ENCODE measurements at regions not wholly inside any gene's neighbourhood (a gene's known extent, or its start where the extent isn't known, plus 50 kb on each side); places are given as distances from the start of the nearest gene placed in this dataset.

DNA sequence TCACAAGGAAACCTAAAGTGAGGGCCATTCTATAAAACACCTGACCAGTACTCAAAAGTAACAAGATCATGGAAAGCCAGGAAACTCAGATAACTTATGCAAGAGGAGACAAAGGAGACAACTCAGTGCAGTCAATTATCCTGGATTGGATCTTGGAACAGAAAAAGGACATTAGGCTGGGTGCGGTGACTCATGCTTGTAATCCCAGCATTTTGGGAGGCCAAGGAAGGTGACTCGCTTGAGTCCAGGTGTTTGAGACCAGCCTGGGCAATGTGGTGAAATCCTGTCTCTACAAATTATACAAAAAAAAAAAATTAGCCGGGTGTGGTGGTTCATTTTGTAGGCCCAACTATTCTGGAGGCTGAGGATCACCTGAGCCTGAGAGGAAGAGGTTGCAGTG is 424.5 kb upstream of the SPRED2 start:
- DNase-seq (ENCODE audit: low spot score) (no peak), FAIRE-seq (no peak)

DNA sequence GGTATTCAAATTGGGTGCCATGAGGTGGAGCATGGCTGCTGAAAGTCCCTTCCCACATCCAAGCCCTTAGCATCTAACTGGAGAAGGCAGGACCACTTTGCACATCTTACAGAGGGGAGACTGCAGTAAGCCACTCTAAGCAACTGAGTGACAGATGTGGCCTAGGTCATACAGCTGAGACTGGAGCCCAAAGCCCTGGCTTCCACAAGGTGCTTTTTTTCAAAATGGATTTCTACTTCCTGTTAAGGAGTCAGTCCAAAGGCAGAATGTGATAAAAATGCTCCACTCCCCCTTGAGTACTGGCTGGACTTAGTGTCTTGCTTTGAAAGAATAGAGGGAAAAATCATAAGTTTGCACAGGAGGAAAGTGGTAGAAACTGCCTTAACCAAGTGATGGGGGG is 424.0 kb upstream of the SPRED2 start:
- DNase-seq (ENCODE audit: low spot score) (no peak), FAIRE-seq (no peak)

DNA sequence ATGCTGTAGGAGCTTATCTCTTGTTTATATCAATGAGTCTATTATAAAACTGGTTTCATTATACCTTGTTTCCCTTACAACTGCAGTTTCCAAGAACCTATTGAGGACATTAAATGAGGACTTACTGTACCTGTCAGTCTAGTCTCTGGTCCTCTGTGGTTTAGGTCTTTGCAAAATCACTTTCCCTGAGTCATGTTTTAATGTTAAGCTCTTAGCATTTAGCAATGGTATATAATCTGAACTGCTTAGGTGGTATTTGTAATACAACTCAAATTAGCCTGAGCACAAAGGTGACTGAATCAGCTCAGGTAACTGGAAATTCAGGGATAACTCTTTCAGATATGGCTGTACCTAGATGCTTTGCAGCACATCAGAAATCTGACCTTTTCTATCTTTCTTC is 418.3 kb upstream of the SPRED2 start:
- no peak for FAIRE-seq

DNA sequence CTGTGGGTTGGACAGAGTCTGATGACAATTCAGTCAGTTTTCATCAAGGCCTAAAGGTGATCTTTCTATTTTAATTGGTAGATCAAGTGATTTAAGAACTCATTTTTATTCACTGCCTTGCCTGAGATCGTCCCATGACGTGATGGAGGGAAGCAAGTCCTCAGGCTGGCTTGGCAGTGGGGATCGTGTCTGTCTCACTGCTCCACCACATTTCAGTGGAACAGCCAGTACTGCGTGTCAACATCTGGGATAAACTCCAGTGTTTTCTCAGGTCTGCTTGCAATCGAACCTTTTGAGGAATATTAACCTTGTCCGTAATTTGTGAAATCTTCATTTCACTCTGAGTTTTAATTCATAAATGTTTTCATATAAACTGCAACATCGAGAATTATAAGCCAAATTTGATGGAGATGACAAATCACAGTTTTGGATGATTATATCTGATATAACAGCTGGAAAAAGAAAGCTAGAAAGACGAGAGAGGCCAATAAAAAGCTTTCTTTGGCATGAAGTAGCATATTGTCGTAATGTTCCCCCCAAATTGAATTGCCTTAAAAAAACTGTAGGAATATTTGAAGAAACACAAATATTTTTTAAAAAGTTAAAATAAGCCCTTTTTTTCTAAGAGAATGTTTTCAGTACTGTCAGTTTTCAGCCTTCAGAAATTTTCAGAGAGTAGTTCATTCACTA is 414.7 kb upstream of the SPRED2 start:
- DNase-seq (ENCODE audit: low spot score) (no peak), FAIRE-seq (no peak)

More for the DNA sequence above, 418.3 kb upstream of the SPRED2 start:
- no peak for DNase-seq (ENCODE audit: low spot score)

DNA sequence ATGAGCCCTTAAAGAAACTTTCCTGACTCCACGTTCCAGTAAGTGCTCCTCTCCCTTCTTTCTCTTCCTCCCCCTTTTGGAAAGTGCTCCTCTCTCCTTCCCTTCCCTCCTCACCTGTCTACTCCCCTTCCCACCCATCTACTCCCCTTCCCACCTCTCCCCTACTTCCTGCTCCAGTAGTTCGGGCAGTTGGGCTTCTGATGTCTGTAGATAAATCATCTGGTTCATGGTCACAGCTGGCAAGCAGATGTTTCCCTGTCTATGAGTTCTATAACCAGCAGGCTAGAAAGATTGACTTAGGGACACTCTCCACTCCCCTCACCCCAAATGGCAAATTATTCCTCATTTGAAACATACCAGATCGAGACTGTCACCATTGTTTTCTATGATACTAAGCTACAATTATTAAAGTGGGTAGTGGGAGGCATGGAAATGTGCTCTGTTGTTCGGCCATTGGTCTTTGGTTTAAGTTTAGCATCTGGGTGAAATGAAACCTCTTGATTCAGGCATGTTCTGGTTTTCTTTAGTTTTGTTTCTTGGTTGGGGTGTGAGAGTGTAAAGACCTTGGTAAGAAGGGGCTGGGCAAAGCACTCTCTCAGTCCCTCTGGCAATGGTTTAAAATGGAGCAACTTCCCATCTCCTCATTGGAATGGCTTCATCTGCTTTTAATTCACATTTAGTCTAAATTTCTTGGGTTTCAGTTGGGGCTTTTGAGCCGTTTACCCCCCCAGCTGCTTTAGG is 413.2 kb upstream of the SPRED2 start:
- FAIRE-seq (no peak), DNase-seq (ENCODE audit: low spot score) (no peak)

DNA sequence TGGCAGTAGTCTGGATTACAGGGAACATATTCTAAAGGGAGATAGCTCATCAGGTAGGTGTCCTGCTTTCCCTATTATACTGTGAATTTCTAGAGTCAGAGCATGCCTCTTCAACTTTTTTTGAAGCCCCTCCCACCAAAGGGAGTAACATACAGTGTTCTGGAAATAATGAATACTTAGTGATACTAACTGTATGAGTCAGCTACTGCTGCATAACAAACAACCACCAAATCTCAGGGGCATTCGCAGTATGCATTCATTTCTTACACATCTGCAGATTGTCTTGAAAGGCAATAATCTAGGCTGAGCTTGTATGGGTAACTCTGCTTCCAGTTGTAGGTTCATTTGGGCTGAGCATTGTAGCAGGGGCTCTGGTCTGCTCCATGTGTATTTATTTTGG is 409.7 kb upstream of the SPRED2 start:
- DNase-seq (ENCODE audit: low spot score) (no peak), FAIRE-seq (no peak)

DNA sequence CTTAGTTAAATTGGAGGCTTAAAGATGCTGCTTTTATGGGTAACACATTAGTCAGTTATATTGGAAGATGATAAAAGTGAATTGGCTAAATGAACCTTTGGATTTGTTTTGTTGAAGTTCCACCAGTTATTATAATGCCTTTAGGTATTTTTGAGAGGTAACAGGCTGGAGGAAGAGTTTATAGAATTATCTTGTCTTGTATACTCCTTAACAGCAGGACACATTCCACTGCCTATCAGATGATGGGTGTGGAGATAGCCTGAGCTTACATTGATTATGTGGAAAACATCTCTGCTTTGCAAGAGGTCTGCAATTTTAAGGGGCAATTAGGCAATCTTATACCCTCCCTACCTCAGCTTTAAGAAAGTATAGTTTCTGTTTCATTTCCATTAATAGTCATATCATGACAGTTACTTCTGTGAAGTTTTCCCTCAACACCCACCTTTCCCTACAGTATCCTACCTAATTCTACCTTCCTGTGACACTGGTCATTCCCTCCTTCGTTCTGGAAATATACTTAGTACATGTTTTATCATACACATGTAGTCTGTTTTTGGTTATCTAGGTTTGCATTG is 403.7 kb upstream of the SPRED2 start:
- no peak for FAIRE-seq
- DNase-seq (ENCODE audit: low spot score): no peak

DNA sequence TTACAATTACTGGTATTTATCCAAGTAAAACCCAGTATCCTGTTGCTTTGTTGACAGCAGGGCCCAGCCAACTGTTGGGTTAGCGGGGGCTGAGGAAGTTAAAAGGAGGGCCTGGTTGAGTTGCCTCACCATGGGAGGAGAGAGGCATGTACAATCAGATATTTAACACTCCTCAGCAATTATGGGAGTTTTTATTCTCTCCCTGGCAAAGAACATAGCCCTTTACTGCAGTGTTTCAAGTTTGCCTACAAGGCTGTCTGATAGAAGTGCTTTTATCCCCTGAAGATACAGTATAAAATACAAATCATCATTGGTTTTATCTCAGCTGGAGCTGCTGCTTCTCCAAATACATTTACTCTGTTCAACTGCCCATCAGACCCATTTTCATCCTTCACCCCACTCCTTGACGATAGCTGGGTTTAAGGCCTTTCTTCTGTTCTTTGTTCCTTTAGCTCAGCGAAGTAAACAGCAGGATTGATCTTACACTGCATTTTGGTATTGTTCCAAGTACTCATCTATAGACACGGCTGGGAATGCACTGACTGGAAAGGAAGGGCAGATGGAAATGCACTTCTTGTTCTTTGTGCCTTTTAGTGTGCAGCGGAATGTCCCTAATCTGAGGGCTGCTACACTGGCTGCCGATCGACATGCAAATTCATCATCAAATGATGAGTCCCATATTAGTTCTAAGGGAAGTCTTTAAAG is 402.5 kb upstream of the SPRED2 start:
- no peak for FAIRE-seq
- no peak for DNase-seq (ENCODE audit: low spot score)

DNA sequence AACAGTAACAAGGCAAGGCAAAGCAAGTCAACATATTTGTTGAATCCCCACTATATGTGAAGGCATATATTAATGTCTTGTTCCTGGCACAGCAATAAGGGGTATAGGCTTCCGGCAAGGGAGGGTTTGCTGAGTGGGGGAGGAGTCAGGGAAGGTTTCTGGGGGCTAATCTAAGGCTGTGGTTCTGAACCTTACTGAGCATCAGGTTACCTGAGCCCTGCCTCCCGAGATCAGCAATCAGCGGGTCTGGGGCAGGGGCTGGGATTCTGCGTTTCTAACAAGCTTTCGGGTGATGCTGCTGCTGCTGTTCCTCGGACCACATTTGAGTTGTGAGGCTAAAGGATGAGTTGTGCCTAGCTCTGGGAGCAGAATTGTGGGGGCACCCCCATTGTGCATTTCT is 401.7 kb upstream of the SPRED2 start:
- FAIRE-seq (no peak), DNase-seq (ENCODE audit: low spot score) (no peak)

DNA sequence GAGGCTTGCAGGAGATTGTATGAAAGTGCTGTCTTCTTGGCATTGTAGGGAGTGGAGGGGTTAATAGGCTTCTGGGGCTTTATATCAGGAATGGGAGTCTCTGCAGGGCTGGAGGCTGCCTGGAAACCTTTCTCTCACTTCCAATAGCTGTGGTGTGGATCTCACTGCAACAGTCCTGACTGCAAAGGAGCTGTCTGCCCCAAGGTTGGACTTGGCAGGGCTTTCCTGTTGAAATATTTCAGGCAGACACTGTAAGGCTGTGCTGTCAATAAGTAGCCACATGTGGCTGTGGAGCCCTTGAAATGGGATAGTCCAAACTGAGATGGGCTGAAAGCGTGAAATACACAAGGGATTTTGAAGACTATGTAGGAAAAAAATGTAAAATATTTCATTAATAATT is 399.1 kb upstream of the SPRED2 start:
- FAIRE-seq (no peak), DNase-seq (ENCODE audit: low spot score) (no peak)

DNA sequence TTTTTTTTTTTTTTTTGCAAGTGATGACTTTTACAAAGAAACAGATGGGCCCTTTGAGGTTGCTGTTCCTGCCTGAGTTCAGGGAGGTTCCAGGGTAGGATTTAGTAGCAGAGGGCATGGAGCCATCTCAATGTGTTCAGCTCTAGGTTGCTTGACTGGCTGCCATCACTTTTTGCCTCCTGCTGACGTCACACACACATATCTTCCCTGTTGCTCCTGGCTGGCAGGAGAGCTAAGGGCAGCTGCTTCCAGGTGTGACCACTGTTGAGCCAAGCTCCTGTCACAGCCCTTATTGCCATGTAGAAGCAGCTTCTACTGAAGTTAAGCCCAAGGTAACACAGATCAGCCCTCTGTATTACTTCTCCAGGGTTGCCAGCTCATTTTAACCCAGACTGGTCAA is 394.2 kb upstream of the SPRED2 start:
- no peak for DNase-seq (ENCODE audit: low spot score)
- no peak for FAIRE-seq

DNA sequence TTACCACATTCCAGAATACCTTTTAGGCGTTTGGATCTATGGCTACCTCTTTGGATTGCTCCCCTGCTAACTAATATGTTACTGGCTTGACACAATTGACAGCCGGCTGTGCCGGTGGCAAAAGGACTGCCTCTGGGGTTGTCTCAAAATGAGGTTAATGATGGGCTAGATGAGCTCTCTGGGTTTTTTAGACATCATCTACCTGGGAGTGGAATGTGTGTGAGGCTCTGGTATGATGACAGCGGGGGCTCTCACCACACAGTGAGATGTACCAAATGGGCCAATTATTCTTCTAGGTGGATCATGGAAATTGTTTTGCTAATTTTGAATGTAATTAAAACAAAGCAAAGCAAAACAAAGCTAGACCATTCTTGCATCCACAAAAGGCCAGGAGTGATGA is 391.1 kb upstream of the SPRED2 start:
- FAIRE-seq (no peak), DNase-seq (ENCODE audit: low spot score) (no peak)

DNA sequence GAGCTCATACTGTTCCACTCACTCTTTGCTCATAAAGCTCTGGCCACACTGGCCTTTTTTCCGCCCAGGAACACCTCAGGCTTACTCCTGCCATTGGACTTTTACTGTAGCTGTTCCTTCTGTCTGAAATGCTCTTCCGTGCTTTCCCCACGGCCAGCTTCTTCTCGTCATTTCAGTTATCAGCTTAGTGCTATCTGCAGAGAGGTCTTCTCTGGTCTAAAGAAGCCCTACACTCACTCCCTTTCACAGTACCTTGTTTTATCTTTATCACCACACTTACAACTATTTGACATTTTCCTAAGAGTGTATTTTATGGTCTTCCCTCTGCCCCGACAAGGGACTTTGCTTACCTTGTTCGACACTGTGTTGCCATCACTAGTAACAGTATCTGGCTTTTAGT is 388.1 kb upstream of the SPRED2 start:
- no peak for DNase-seq (ENCODE audit: low spot score)
- FAIRE-seq: no peak

DNA sequence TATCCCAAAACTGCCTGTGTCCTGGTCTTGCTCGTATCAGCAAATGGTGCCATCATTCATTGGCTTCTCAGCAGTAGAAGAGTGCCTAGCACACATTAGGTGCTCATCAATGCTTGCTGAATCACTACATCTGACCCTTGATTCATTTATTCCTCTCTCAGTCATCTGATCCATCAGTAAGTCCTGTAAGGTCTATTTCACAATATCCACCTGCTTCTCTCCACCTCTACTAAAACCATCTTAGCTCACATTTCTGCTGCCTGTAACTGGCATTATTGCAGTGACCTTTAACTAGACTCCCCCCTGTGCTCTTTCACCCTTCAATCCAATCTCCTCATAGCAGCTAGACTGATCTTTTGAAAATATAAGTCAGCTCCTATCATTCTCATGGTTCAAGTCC is 387.6 kb upstream of the SPRED2 start:
- FAIRE-seq: no peak

DNA sequence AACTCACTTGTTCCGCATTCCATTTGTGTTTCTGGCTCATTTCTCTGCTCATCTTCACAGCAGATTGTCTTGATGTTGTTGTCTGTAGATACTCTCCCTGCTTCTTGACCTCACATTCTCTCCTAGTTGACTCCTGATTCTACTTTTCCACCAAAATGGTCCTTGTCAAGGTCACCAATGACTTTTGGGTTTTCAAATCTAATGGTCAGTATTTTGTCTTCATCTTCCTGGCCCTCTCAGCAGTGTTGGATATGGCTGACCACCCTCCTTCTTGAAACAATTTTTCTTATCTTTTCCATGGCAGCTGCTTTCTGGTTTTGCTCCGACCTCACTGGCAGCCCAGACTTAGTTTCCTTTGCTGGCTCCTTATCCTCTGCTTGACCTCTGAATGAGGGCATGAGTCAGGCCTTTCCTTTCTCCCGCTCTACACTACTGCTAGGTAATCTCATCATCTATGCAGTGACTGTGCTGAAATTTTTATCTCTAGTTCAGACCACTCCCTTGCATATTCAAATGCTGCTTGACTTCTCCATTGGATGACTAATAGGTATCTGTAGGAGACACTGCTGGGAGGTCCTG is 386.6 kb upstream of the SPRED2 start:
- peak; percentile 27 for DNase-seq (ENCODE audit: low spot score)
- FAIRE-seq: no peak

More for the DNA sequence above, 387.6 kb upstream of the SPRED2 start:
- DNase-seq (ENCODE audit: low spot score): no peak

DNA sequence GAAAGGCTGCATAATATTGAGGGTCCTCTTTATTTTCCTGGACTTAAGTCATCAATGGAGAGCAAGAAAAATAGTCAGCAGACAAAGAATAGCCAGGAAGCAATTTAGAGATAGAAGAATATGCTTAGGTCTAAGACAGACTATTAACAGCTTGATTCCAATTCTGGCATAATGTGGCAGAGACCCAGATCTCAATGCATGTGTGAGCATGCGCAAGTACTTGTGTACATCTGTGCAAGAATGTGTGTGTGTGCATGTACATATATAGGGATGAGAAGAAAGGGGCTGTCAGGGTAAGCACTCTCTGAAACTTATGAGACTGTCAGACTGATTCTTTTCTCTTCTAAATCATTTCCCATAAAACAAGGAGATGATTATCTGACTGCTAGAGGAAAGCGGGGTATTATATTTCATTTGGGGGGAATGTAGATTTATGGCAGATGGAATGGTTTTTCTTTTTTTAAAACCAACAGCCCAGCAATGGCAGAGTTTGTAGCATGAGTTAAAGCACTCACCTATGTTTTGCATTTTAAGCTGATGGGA is 381.3 kb upstream of the SPRED2 start:
- no peak for FAIRE-seq
- no peak for DNase-seq (ENCODE audit: low spot score)

DNA sequence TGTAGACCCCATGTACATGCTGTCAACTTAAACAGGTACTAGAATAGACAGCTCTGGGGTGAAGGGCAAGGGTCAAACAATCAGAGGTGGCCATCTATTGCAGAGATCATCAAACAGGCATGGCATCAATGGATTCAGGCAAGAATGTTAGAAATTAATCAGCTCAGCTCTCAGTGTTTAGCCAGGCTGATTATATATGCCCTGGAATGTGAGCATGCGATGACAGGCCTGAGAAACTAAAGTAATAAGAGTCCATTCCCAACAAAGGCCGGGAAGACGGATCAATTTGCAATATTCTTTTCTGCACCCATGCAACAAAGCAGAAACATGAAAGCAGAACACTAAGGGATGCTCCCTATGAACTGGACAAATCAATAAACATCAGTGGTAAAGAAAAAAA is 380.5 kb upstream of the SPRED2 start:
- FAIRE-seq: no peak
- no peak for DNase-seq (ENCODE audit: low spot score)

DNA sequence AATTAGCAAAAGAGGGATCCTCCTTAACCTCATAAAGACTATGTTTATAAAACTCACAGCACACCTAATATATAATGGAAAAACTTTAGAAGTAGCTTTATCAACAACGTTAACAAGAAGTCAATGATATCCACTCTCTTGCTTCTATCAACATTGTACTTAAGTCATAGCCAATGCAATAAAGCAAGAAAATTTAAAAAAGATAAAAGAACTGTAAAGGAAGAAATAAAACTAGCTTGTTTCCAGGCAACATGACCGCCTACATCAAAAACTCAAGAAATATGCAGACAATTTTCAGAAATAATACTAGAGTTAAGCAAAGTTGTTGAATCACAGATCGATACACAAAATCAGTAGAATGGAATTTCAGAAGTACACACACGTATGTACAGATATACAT is 375.5 kb upstream of the SPRED2 start:
- FAIRE-seq (no peak), DNase-seq (ENCODE audit: low spot score) (no peak)

DNA sequence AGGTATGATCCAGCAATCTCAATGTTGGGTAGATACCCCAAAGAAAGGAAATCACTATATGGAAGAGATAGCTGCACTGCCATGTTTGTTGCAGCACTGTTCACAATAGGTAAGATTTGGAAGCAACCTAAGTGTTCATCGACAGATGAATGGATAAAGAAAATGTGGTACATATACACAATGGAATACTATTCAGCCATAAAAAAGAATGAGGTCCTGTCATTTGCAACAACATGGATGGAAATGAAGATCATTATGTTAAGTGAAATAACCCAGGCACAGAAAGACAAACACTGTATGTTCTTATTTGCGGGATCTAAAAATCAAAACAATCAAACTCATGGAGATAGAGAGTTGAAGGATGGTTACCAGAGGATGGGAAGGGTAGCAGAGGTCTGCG is 372.4 kb upstream of the SPRED2 start:
- DNase-seq (ENCODE audit: low spot score) (no peak), FAIRE-seq (no peak)

DNA sequence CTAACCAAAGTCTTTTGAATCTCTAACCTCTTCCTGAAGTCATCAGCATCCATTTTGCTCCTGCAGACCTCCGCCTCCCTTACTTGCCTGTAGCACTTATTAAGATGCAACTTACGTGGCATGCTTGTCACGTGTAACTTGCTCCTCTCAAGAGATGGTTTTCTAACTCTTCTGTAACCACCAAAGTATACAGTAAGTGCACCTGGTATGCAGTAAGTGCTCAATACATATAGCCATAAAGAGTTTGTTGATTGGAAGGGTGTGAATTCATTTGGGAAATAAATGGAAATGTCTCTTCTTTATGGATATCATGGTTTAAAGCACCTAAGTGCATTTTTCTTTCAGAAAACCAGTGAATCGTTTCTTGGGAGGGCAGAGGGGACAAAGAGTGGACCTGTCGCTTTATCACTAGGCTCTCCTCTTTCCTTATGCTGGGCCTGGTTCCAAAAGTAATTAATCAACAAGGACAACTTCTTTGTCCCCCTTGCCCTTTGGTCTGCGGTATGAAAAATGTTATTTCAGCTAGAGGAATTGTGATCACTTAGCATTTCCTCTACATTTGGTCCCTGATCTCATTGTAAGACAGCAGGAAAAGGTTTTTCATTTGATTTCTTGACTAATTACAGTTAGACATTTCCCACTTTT is 370.0 kb upstream of the SPRED2 start:
- FAIRE-seq: no peak
- DNase-seq (ENCODE audit: low spot score): no peak

DNA sequence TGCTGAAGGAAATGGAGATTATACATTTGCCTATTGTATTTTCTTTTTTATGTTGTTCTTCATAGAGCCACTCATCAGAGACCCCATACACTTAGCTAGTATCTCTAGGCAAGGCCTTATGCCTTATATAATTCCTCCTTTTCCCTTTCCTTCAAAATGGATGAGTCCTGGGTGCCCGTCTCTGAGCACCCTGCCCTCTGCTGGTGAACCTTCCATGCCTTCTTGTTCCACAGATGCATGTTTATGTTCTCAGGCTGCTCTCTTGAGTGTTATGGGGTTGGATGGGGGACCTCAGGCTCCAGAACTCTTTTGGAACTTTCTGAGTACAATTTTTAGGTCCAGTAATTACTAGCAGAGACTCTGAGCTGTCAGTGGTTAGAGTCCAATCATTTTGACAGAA is 368.6 kb upstream of the SPRED2 start:
- no peak for FAIRE-seq
- DNase-seq (ENCODE audit: low spot score): no peak
